ENCODE measurements at regions not wholly inside any gene's neighbourhood (a gene's known extent, or its start where the extent isn't known, plus 50 kb on each side); places are given as distances from the start of the nearest gene placed in this dataset.

GRCh38 chr2:12041236-12041635, 294.8 kb downstream of the LPIN1 start:
- TF ChIP-seq EZH2 (IDR thresholded peaks at IDR 0.05; ENCODE audit: borderline replicate concordance, low read depth, low read length, severe bottlenecking) (no peak), FOS (IDR thresholded peaks at IDR 0.05; ENCODE audit: borderline replicate concordance, insufficient read depth, low read length) (no peak), GATA2 (IDR thresholded peaks at IDR 0.05; ENCODE audit: insufficient read depth, insufficient read length, low read depth, low read length) (no peak), MYC (IDR thresholded peaks at IDR 0.05; ENCODE audit: low read depth, low read length) (no peak), MAX (IDR thresholded peaks at IDR 0.05; ENCODE audit: insufficient read depth, insufficient read length) (no peak), POLR2A (IDR thresholded peaks at IDR 0.05; ENCODE audit: low read depth, low read length) (no peak), POLR2AphosphoS5 (IDR thresholded peaks at IDR 0.05; ENCODE audit: insufficient read depth, low read depth, low read length) (no peak), JUN (IDR thresholded peaks at IDR 0.05; ENCODE audit: borderline replicate concordance, insufficient read depth, insufficient read length, low read depth) (no peak)
- TF ChIP-seq, protein P1, sequence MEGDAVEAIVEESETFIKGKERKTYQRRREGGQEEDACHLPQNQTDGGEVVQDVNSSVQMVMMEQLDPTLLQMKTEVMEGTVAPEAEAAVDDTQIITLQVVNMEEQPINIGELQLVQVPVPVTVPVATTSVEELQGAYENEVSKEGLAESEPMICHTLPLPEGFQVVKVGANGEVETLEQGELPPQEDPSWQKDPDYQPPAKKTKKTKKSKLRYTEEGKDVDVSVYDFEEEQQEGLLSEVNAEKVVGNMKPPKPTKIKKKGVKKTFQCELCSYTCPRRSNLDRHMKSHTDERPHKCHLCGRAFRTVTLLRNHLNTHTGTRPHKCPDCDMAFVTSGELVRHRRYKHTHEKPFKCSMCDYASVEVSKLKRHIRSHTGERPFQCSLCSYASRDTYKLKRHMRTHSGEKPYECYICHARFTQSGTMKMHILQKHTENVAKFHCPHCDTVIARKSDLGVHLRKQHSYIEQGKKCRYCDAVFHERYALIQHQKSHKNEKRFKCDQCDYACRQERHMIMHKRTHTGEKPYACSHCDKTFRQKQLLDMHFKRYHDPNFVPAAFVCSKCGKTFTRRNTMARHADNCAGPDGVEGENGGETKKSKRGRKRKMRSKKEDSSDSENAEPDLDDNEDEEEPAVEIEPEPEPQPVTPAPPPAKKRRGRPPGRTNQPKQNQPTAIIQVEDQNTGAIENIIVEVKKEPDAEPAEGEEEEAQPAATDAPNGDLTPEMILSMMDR (IDR thresholded peaks at IDR 0.05; ENCODE audit: extremely low read depth in 1 of 2, insufficient read depth in 1 of 2, low read depth in 1 of 2, low read length in 2 of 2), result no peak
- H3K27me3 ChIP-seq (ENCODE audit: control insufficient read depth in 2 of 2, insufficient read depth in 2 of 2, low read length in 2 of 2), result no peaks in the 10 kb centered on the region
- H3K4me1 ChIP-seq (ENCODE audit: control insufficient read depth, extremely low read depth, insufficient read depth, low read length), result no peaks in the 10 kb centered on the region
- no peak overlapping the region for H3K4me2 ChIP-seq (ENCODE audit: insufficient read depth, low read length)
- DNase-seq (ENCODE audit: low read depth, low spot score) (no peak), FAIRE-seq (no peak)
- H3K9ac ChIP-seq (replicated peaks; ENCODE audit: extremely low read depth, insufficient read depth, low read length), result no peak overlapping the region
- no peaks in the 10 kb centered on the region for H3K9me3 ChIP-seq (replicated peaks; ENCODE audit: control insufficient read depth, insufficient read depth, low read length)
- intact Hi-C loops (cut with micrococcal nuclease), result no loop called here
- no peak overlapping the region for H3K4me3 ChIP-seq (replicated peaks in 1 of 3; ENCODE audit: insufficient read depth in 1 of 3, low read depth in 1 of 3, low read length in 3 of 3)
- ChIA-PET POLR2A (no interaction called here), CTCF (interaction anchor here (0.6 kb wide), 1 partner anchor 30 kb away, joined by 3 read pairs; no protein-coding TSS in a partner anchor)
- BruUV-seq (replicated peaks), result no TSS peak
- no peak overlapping the region for H3K27ac ChIP-seq (ENCODE audit: insufficient read depth, low read depth, low read length)
- H3K36me3 ChIP-seq (ENCODE audit: control insufficient read depth in 2 of 2, extremely low read depth in 1 of 2, insufficient read depth in 2 of 2, low read length in 2 of 2), result no peaks in the 10 kb centered on the region
- H3K79me2 ChIP-seq (ENCODE audit: control insufficient read depth, insufficient read depth, low read length), result no peaks in the 10 kb centered on the region
- no peak overlapping the region for H2AFZ ChIP-seq (ENCODE audit: low read depth, low read length)
- dilution Hi-C loops (cut with MboI; ENCODE audit: extremely low pct_ligation_motif_present, low sequenced_read_pairs), result no loop called here
- H4K20me1 ChIP-seq (replicated peaks; ENCODE audit: control insufficient read depth, extremely low read depth, insufficient read depth, low read length), result no peaks in the 10 kb centered on the region
- no peaks in the 10 kb centered on the region for H3K9me1 ChIP-seq (replicated peaks; ENCODE audit: control insufficient read depth, extremely low read depth, insufficient read depth, low read length)

Data from endothelial cell of umbilical vein (primary cell).